GM04504 (cell line): ENCODE measurements at regions not wholly inside any gene's neighbourhood (a gene's known extent, or its start where the extent isn't known, plus 50 kb on each side); places are given as distances from the start of the nearest gene placed in this dataset.

Experiments
- DNase-seq: peaks from one replicate; pipeline ENCODE4 v3.0.0-alpha.2; 2012; ENCODE audit warnings: low read depth

DNA sequence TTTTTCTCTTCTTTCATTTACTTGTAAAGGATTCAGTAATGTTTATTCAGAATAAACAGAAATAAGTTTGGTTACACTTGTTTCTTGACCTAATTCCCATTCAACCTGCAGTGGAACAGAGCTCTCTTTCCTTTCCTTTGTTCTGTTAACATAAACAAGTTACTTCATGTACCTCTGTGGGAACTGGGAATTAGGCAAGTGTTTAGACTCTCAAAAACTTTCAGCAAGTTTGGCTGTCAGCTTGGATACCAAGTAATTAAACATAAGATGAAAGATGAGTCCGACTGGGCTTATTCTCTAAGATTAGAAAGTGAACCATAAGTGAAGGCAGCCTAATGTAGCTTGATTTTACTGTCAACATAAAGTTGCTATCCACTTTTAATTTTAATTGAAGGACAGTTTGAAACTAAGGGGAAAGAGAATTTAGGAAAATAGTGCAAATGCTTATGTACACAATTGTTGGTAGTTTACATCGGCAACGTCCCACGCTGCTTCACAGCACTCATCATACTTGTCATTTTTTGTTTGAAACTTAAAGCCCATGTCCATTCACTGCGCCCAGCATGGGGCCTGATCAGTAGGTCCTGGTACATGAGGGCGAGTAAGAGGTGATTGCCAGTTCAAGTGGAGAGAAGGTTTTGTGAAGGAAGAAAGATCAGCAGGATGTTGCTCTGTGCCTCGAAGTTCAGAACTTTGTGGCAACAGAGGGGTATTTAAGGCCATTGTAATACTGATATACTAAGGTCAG lies 113.0 kb downstream of the PLEKHG1 start:
- no peak for DNase-seq

DNA sequence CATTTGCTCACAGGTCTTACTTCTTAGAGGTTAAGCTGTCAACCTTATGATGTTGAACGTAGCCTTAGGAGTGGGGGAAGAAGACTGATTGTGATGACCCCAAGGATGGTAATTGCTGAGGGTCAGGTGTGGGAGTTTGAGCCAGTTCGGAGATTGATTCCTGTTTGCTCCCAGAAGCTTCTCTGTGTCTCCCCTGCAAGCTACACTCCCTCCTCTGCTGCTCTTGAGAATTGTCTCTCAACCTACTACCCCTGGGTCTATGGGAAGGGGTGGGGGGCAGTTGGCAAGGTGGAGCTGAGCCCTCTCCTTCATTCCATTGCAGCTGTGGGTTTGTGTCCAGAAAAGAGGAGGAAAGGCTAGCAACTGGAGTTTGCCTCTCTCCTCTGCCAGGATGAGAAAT lies 113.8 kb downstream of the PLEKHG1 start:
- no peak for DNase-seq

DNA sequence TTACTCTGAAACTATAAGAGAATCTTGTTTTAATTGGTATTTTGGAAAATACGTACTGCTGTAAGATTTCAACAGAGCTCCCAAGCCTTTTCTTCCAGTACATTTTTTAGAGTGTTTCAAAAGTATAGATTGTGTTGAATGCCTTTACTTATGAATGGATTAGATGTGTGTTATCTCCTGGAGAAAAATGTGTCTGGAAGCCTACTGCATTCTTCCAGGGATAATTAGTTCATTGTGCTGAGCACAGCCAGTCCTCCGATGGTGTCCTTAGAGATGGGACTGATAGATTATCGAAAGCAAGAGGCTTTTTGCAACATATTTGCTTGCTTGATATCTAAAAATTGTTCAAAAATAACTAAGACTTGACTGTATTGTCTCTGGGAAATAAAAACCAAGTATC lies 114.2 kb downstream of the PLEKHG1 start:
- no peak for DNase-seq

DNA sequence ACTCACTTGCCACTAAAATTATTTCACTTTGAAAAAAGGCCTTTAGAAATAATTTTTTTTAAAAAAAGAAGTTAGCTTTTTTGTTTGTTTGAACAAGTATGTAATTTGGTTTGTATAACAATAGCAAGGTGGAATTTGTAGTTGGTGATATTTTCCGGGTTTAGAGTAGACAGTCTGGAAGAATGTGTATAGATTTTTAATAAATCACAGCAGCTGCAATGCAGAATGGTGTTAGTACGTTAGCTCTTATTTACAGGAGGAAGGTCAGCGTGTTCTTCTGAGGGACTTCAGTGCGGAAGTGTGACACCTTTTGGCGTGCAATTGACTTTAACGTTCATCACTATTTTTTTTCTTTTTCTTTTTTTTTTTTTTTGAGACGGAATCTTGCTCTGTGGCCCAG lies 115.4 kb downstream of the PLEKHG1 start:
- DNase-seq, result no peak

DNA sequence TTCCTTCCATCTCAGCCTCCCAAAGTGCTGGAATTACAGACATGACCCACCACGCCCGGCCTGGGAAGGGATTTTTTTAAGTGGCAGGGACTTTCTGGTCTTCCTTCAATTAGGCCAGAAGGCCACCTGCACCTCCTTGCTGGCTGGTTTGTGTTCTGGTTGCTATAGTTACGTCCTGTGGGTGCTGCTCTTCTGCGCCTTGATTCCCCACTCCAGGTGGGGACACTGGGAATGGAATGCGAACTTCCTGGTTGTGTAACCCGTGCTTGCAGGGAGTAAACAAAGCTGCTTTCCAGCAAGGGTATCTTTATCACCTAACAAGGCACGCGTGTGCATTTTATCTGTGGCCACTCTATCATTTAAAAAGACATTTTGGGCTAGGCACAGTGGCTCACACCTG lies 117.7 kb downstream of the PLEKHG1 start:
- DNase-seq, result no peak

DNA sequence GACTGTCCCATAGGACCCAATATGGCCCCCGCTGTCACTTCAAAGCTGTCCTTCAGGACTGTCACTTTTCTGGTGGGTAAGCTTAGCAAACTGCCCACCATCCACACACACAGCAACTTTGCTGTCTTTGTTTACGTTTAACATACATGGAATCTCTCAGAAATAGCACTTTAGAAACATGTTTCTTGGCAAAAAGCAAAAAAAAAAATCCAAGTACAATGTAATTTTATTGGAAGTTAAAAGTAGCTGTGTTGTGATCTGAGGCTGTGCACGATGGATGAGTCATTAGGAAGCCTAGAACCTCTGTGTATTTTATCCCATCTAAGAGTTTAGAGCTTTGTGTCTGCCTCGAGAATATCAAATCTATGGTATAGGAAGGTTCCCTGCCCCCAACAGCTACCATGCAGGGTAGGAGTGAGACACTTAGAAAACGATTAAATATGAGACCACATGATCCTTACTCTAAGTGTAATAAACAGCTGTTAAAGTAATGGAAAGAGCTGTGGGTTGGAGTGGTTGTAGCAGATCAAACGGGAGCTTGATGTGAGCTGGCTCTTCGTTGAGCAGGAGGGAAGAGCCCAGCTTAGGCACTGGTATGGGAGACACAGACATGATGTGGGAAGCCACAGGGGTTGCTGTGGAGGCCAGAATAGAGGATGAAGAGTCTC lies 119.5 kb downstream of the PLEKHG1 start:
- no peak for DNase-seq

DNA sequence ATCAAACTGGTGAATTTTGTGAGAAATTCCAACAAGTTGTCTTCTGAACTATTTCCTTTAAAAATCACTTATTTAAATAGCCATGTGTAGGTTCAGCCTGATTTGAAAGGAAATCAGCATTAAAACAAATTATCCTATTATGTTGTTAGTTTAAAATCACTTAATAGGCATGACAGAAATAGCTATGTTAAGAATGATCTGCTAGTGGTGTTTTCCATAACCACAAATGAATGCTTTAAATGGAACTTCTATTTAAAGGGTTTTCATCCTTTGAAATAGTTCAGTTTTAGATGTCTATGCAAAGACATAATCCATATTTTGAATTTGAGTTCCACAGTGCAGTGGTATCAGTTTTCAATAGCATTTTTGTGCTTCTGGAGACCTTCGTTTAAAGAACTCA lies 120.1 kb downstream of the PLEKHG1 start:
- DNase-seq, result no peak

DNA sequence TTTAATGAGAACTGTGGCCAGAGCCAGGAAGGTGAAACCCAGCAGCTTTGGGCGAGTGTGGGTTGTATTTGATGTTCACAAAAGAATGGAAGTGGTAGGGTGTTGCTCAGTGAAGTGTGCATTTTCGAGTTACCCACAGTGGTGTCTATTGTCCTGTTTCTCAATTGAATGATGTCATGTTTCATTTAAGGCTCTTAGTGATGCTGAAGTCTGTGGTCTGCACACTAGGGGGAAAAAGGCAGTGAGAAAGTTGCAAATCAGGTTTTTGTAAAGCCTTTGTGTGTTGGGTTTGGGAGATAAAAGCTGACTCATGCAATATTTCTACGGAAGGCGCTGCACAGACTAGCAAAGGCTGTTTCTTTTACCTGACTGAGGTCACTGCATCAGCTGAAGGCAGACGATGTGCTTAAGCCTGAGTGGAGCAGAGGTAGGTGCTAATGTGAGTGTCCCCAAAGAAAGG lies 121.1 kb downstream of the PLEKHG1 start:
- no peak for DNase-seq

DNA sequence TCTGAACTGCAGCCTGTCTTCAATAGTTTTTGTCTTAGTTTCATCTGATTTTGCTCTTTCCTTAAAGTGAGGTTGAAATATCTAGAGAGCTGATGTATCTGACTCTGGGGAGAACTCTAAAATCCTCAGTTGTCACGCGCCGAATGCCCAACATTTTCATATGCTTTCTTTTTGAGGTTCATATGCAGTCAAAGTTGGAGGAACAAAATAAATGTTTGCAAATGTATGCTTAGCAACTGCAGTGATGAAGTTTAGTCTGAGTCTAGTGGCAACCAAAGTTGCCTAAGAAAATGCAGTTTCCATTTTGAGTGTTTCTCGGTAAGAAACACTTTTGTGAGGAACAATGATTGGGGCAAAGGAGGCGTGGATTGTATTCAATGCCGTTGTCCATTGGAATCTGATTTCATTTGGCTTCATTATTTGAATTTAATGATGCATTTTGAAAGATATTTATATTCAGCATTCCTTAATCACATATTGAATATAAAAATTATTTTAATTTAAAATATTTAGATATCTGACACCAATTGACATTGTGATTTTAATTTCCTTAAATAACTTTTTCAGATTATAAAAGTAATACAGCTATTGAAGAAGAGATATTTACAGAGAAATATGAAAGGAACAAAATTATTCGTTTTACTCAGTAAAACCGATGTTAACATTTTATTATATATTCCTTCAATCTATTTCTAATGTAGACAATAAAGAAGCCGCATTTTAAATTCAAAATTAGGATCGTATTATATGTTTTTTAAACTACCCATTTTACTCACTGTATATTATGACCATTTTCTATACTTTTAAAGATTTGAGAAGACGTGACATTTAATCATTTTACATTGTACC lies 122.0 kb downstream of the PLEKHG1 start:
- DNase-seq, result no peak

DNA sequence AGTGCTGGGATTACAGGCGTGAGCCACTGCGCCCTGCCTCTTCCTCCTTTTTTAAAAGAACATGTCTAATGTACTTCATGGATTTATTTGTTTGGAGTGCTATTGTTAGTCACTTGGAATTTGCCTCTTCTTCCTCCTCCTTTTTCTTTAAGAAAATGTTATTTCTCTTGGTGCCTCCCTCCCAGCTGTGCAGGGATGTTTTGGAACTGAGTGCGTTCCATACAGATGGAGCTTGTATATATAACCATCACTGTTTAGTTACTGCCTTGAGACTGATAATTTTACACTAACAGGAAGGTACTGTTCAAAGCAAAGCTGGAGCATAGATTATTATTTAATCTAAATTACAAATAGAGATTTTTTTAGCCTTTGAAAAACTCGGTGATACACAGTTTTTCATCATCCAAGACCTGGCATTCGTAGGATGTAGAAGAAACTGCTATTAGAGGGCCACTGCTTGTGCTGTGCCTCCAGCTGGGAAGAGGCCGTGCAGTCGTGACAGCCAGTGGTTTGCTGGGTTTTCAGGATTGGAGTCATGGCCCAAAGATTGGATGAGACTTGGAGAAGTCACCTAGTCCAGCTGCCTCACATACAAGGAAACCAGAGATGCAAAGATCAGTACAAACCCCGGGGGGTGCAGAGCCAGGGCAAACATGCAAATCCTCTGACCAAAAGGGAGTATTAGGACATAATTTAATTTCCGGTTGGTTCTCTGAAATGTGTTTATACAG lies 123.1 kb downstream of the PLEKHG1 start:
- no peak for DNase-seq

DNA sequence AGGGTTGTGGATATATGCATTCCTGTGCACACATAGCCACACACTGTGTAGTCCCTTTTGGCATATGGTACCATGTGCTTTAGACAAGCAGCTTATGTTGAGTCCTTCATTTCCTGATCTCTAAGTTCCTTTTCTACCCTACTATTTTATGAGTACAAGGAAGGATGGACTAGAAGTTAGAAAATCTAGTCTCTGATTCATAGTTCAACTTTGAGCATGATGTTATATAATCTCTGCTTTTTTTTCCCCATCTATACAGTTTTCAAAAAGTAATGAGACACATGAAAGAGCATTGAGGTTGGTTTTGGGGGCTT lies 123.6 kb downstream of the PLEKHG1 start:
- DNase-seq, result no peak

DNA sequence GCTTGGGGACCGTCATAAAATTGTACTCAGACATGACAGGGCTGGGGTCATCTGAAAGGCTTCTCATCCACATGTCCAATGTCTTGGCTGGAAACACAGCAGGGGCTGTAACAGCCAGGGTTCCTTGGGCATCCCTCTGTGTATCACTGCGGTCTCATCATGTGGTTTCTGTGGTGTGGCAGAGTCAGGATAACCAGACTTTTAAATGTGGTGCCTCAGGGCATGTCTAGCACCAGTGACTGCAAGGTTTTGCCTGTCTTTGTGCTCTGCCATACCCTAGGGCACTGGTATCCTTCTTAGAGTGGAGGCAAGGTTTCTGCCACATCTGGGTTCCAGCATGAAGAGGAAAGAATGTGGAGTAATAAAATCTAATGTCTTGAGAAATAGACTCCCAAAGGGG lies 124.2 kb downstream of the PLEKHG1 start:
- DNase-seq, result peak; percentile 16

DNA sequence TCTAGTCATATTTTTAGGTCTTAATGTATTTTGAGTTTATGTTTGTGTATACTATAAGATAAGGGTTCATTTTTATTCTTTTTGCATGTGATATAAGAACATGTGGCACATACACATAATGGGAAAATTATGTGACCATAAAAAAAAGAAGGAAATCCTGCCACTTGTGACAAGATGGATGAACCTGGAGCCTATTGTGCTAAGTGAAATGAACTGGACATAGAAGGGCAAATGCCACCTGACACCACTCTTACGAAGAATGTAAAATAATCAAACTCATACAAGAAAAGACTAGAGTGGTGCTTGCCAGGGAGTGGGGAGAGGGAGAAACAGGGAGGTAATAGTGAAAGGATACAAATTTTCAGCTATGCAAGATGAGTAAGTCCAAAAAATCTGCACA lies 126.1 kb downstream of the PLEKHG1 start:
- no peak for DNase-seq

DNA sequence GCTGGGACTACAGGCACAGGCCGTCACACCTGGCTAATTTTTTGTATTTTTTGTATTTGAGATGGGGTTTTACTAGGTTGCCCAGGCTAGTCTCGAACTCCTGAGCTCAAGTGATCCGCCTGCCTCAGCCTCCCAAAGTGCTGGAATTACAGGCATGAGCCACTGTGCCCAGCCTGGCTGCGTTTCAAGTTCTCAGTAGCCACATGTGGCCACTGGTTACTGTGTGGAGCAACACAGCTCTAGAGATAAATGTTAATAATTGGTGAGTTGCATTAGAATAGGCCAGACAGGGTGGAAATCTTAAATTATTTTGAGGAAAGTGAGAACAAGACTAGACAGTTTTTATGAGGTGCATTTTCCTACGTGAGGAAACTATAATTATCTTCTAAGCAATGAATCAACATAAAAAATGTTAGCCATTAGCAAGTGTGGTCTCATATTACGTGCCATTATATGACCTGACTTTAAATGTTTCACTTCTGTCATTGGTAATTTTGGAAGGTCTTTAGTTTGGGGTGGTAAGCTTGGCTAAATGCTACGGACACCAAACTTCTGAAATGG lies 129.6 kb downstream of the PLEKHG1 start:
- DNase-seq, result no peak

DNA sequence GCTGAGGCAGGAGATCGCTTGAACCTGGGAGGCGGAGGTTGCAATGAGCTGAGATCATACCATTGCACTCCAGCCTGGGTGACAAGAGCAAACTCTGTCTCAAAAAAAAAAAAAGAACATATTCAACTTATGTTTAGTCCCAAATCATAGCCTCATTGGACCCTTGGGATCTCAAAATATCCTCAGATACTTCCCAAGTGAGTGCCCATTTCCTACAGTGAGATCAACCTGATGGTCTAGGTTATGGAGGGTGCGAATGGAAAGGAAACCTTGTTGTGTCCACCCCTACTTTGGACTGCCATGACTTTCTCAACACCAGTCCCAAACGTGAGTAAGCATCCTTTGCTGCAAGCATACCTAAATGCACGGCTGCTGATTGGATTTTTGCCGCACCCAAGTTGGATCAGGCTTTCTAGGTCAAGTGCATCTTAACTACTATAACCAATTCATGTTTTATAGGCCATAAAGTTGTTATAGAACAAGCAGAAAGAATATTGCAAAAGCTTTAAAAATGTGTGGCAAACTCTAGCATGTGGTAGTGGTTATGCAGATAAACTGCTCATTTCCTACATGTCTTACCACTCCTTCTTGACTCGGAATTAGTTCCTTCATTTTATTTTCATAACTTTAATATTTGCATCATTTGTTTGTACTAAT lies 131.2 kb downstream of the PLEKHG1 start:
- peak; percentile 26 for DNase-seq

DNA sequence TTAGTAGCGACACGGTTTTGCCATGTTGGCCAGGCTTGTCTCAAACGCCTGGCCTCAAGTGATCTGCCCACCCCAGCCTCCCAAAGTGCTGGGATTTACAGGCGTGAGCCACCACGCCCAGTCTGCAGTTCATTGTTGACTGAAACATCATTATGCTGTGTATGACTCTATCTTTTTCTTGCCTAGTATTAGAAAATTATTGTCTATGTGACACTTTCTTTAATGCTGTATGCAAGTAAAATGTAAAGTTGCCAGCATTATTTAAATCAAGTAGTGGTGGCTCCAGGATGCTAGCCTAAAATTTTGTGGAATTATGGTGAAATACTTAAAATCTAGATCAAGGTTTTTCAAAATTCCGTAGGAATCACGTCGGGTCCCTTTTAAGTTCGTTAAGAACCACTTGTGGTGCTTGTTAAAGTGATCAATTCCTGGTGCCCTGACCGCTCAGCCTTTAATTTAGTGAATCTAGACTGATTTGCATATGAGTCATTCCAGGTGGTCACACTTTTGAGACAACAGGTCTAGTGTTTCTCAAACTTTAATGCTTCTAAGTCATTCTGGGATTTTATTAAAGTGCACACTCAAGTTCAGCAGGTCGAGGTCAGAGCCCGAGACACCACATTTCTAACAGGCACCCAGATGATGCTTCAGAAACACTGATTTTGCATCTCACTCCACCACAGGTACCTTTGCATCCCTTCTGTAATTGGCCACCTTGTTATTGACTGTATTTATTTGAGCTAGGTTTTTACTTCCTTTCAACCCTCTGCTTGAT lies 132.6 kb upstream of the MTHFD1L start:
- DNase-seq, result no peak

DNA sequence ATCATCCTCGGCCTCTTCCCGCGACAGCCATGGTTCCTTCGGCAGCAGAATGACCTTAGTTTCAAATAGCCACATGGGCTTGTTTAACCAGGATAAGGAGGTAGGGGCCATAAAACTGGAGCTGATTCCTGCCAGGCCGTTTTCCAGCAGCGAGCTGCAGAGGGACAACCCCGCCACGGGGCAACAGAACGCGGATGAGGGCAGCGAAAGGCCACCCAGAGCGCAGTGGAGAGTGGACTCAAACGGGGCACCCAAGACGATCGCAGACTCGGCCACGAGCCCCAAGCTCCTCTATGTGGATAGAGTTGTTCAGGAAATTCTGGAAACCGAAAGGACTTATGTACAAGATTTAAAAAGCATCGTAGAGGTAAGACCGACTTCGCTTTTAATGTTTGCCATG lies 131.8 kb upstream of the MTHFD1L start:
- DNase-seq, result no peak

DNA sequence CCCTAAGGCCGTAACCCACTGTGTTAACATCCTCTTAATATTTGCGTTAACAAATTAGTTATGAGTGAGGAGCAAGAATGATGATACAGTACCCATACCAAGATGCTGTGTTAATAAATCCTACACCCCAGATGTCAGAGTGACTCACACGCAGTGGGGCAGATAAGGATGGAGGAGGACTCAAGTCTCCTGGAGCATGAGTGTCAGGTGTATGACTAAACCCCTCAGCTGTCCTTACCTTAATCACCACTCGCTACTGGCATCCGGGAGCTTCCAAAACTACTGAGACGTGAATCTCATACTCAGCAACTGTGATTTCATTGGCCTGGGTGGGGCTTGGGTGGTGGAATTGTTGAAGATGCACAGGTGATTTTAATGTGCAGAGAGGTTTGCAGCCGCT lies 131.3 kb upstream of the MTHFD1L start:
- no peak for DNase-seq

DNA sequence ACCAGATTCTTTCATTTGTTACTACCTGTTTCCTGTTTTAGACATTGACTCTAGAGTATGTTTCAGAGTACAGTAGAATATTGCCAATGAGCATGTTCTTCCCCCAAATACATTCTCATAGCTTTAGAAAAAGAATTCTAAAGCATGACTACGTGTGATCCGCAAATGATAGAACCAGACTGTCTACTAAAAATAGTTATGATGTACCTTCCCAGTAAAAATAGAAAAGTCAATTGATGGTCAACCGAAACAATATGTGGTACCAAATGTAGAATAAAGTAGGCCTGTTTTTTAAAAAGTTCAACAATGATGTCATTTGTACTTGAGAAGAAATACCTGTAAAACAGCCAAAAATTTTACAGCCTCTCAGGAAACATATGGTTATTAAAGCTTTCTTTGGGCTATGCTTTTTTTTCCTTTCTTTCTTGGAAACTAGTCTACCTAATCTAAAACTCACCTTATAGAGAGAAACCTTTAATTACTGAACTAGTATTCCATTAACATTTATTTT lies 130.1 kb upstream of the MTHFD1L start:
- DNase-seq, result no peak

DNA sequence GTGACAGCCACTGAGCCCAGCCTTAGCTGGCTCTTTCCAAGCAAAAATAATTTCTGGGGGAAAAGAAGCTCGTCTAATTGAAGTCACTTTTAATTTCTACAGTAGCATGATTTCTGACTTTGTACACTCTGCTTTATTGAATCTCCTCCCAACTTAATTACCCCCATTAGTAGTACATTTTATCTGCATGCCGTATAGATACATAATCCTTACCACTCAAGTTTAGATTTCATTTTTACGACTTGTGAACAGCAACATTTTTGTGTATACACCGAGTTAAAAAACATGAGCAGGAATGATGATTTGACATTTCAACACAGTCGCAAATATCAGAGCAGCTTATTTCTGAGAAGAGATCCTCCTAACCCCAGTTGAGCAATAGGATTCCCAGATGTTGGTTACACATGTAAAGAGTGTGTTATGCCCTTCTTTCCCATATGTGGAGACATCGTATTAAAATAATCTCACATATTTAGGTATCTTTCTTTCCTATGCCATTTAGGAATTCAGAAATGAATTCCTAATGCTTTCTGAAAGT lies 127.3 kb upstream of the MTHFD1L start:
- DNase-seq, result no peak
